Neuronal stem cell (in vitro differentiated cells): ENCODE measurements at regions not wholly inside any gene's neighbourhood (a gene's known extent, or its start where the extent isn't known, plus 50 kb on each side); places are given as distances from the start of the nearest gene placed in this dataset.

Experiments
- DNase-seq: peaks from one replicate; pipeline ENCODE4 v3.0.0-alpha.2; 2013; ENCODE audit warnings: low spot score
- H2AFZ ChIP-seq: one replicate; pipeline ENCODE4 v1.6.1; 2013; ENCODE audit warnings: mild to moderate bottlenecking, low read length, inconsistent platforms
- H2AK5ac ChIP-seq: 2 replicates; pipeline ENCODE4 v1.6.1; 2013; ENCODE audit warnings: low read depth, mild to moderate bottlenecking, inconsistent platforms, low read length, moderate library complexity, mixed read lengths
- H2BK120ac ChIP-seq: 2 replicates; pipeline ENCODE4 v1.6.1; 2013; ENCODE audit warnings: low read depth, mild to moderate bottlenecking, inconsistent platforms, low read length, moderate library complexity, mixed read lengths
- H2BK12ac ChIP-seq: one replicate; pipeline ENCODE4 v1.6.1; 2013; ENCODE audit warnings: low read length, inconsistent platforms
- H2BK15ac ChIP-seq: 2 replicates; pipeline ENCODE4 v1.6.1; 2013; ENCODE audit warnings: mild to moderate bottlenecking, low read length, inconsistent platforms, mixed read lengths
- H2BK5ac ChIP-seq: one replicate; pipeline ENCODE4 v1.6.1; 2013; ENCODE audit warnings: inconsistent platforms, mild to moderate bottlenecking, low read length, moderate library complexity
- H3K14ac ChIP-seq: one replicate; pipeline ENCODE4 v1.6.1; 2013; ENCODE audit warnings: low read length, inconsistent platforms
- H3K18ac ChIP-seq: 2 replicates; pipeline ENCODE4 v1.6.1; 2013; ENCODE audit warnings: low read length, inconsistent platforms
- H3K23ac ChIP-seq: 2 replicates; pipeline ENCODE4 v1.6.1; 2013; ENCODE audit warnings: low read depth, mild to moderate bottlenecking, mixed read lengths, low read length, inconsistent platforms; ENCODE audit not compliant: poor library complexity
- H3K27ac ChIP-seq: replicated peaks from 3 replicates; pipeline ENCODE4 v1.5.1; 2013; ENCODE audit warnings: low read length, inconsistent platforms
- H3K27me3 ChIP-seq, 3 experiments: 2 replicates each; pipeline ENCODE4 v1.6.1; 2013; ENCODE audit warnings: low read length in 3 of 3, mild to moderate bottlenecking in 2 of 3, inconsistent platforms in 1 of 3, low read depth in 1 of 3, mixed read lengths in 1 of 3, moderate library complexity in 1 of 3; ENCODE audit not compliant: control insufficient read depth in 3 of 3, insufficient read depth in 3 of 3
- H3K36me3 ChIP-seq, 2 donors: replicated peaks in 1 of 2; 2 replicates each; pipeline ENCODE4 v1.6.1; 2013; ENCODE audit warnings: low read length in 2 of 2; ENCODE audit not compliant: control insufficient read depth in 2 of 2, insufficient read depth in 2 of 2
- H3K4ac ChIP-seq: 2 replicates; pipeline ENCODE4 v1.6.1; 2013; ENCODE audit warnings: inconsistent platforms, mild to moderate bottlenecking, low read length, moderate library complexity
- H3K4me1 ChIP-seq, 2 donors: 1 replicate in 1 of 2; 2 replicates in 1 of 2; pipeline ENCODE4 v1.6.1; 2013; ENCODE audit warnings: low read length in 2 of 2, low read depth in 1 of 2; ENCODE audit not compliant: control insufficient read depth in 2 of 2, insufficient read depth in 1 of 2
- H3K4me2 ChIP-seq: one replicate; pipeline ENCODE4 v1.6.1; 2013; ENCODE audit warnings: mild to moderate bottlenecking, low read length, inconsistent platforms; ENCODE audit not compliant: insufficient read depth, poor library complexity, severe bottlenecking
- H3K4me3 ChIP-seq, 2 donors: 2 replicates each; pipeline ENCODE4 v1.5.1; 2013; ENCODE audit warnings: low read length in 2 of 2, mild to moderate bottlenecking in 2 of 2, inconsistent platforms in 1 of 2, moderate library complexity in 1 of 2
- H3K79me1 ChIP-seq: one replicate; pipeline ENCODE4 v1.6.1; 2013; ENCODE audit warnings: low read depth, mild to moderate bottlenecking, inconsistent platforms, low read length, moderate library complexity
- H3K9ac ChIP-seq: one replicate; pipeline ENCODE4 v1.6.1; 2013; ENCODE audit warnings: mild to moderate bottlenecking, low read depth, low read length, inconsistent platforms; ENCODE audit not compliant: poor library complexity
- H3K9me3 ChIP-seq, 2 donors: replicated peaks in 1 of 2; 2 replicates each; pipeline versions ENCODE3 to v1.6.1; 2013; ENCODE audit warnings: low read length in 2 of 2, mild to moderate bottlenecking in 2 of 2, inconsistent platforms in 1 of 2, low read depth in 1 of 2, mixed read lengths in 1 of 2, moderate library complexity in 1 of 2; ENCODE audit not compliant: control insufficient read depth in 2 of 2, insufficient read depth in 1 of 2
- H4K8ac ChIP-seq: one replicate; pipeline ENCODE4 v1.6.1; 2013; ENCODE audit warnings: low read depth, mild to moderate bottlenecking, inconsistent platforms, low read length, moderate library complexity
- H4K91ac ChIP-seq: one replicate; pipeline ENCODE4 v1.6.1; 2013; ENCODE audit warnings: low read length, low read depth, mild to moderate bottlenecking, inconsistent platforms; ENCODE audit not compliant: poor library complexity
- WGBS, 2 donors: extraction: QIAGEN DNeasy Blood & Tissue Kit; methylation state at CpG; one replicate each; pipeline ENCODE4 v1.1.7; 2013; ENCODE audit warnings: missing lambda C conversion rate in 2 of 2, mixed read lengths in 1 of 2; ENCODE audit not compliant: insufficient read length in 2 of 2, insufficient replicate concordance in 1 of 2; ENCODE audit errors: extremely low coverage in 2 of 2; 5-methylcytosine and 5-hydroxymethylcytosine counted together

DNA sequence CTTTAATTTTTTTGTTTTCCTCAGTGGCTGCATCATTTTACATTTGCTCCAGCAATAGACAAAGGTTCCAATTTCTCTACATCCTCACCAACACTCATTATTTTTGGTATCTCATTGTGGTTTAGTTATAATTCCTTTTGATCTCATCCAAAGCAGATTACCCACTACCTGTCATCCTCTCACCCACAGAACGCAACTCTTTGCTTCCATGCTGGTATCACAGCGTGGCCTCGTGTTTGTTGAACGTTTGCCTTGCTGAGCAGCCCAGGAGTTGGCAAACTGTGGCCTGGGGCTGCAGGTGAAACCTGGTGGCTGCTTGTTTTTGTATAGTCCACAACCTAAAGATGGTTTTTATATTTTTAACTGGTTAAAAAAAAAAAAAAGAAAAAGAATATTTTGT lies 181.9 kb downstream of the BCAS1 start:
- Histone ChIP-seq H4K91ac (no peak overlapping the region), H2BK5ac (no peak overlapping the region), H2BK120ac (no peak overlapping the region), H2BK12ac (no peak overlapping the region), H3K4me1 (peaks cover 6 to 8% of the 10 kb centered on the region in 2 donors), H3K36me3 (no peaks in the 10 kb centered on the region), H4K8ac (no peak overlapping the region), H3K27me3 (no peaks in the 10 kb centered on the region), H3K4me3 (no peak overlapping the region), H3K18ac (no peak overlapping the region), H3K14ac (no peak overlapping the region), H3K9me3 (peaks cover 0 to 3% of the 10 kb centered on the region in 2 donors), H2AK5ac (no peak overlapping the region), H3K27ac (no peak overlapping the region), H3K4me2 (no peak overlapping the region), H2BK15ac (no peak overlapping the region), H3K79me1 (no peaks in the 10 kb centered on the region), H3K23ac (no peak overlapping the region), H3K4ac (no peak overlapping the region), H2AFZ (no peak overlapping the region), H3K9ac (no peak overlapping the region)
- no CpG with 5 or more reads among the region's 4 CpGs for WGBS, 2 donors
- DNase-seq: no peak

GRCh38 chr20:53887973-53888372 lies 182.4 kb downstream of the BCAS1 start:
- H3K36me3 ChIP-seq: no peaks in the 10 kb centered on the region
- H2BK5ac ChIP-seq: no peak overlapping the region
- no peak overlapping the region for H3K9ac ChIP-seq
- no peak overlapping the region for H3K27ac ChIP-seq
- H2BK120ac ChIP-seq: no peak overlapping the region
- no peak for DNase-seq
- H3K79me1 ChIP-seq: no peaks in the 10 kb centered on the region
- no peak overlapping the region for H3K23ac ChIP-seq
- H3K14ac ChIP-seq: no peak overlapping the region
- no peak overlapping the region for H4K91ac ChIP-seq
- H3K9me3 ChIP-seq: peaks cover 0 to 3% of the 10 kb centered on the region in 2 donors
- H3K4me1 ChIP-seq: peaks cover 3% of the 10 kb centered on the region in 2 donors
- H2BK12ac ChIP-seq: no peak overlapping the region
- H2AFZ ChIP-seq: no peak overlapping the region
- no peak overlapping the region for H4K8ac ChIP-seq
- no peak overlapping the region for H3K18ac ChIP-seq
- no CpG with 5 or more reads among the region's 10 CpGs for WGBS, 2 donors
- no peak overlapping the region for H3K4ac ChIP-seq
- H3K4me3 ChIP-seq: no peak overlapping the region
- H2BK15ac ChIP-seq: no peak overlapping the region
- no peaks in the 10 kb centered on the region for H3K27me3 ChIP-seq
- no peak overlapping the region for H2AK5ac ChIP-seq
- no peak overlapping the region for H3K4me2 ChIP-seq

- Histone ChIP-seq H3K4me2 (no peak overlapping the region), H3K27ac (no peak overlapping the region), H4K8ac (no peak overlapping the region), H2BK120ac (no peak overlapping the region), H3K4ac (no peak overlapping the region), H4K91ac (no peak overlapping the region), H3K23ac (no peak overlapping the region), H3K9ac (no peak overlapping the region), H3K4me3 (no peak overlapping the region), H3K14ac (no peak overlapping the region), H3K4me1 (no peaks in the 10 kb centered on the region), H3K27me3 (no peaks in the 10 kb centered on the region), H3K9me3 (no peaks in the 10 kb centered on the region), H3K18ac (no peak overlapping the region), H2BK12ac (no peak overlapping the region), H3K36me3 (no peaks in the 10 kb centered on the region), H2AK5ac (no peak overlapping the region), H2BK5ac (no peak overlapping the region), H2AFZ (no peak overlapping the region), H2BK15ac (no peak overlapping the region), H3K79me1 (no peaks in the 10 kb centered on the region)
- DNase-seq: no peak
- no CpG with 5 or more reads among the region's 10 CpGs for WGBS, 2 donors
These were observed 185.4 kb downstream of the BCAS1 start for GRCh38 chr20:53884859-53885541.

GRCh38 chr20:53883098-53883911 lies 187.1 kb downstream of the BCAS1 start:
- no peaks in the 10 kb centered on the region for H3K4me1 ChIP-seq
- no peak overlapping the region for H2BK120ac ChIP-seq
- no peaks in the 10 kb centered on the region for H3K79me1 ChIP-seq
- H3K27ac ChIP-seq: no peak overlapping the region
- no peak overlapping the region for H2AK5ac ChIP-seq
- no peak overlapping the region for H2AFZ ChIP-seq
- H3K9me3 ChIP-seq: no peaks in the 10 kb centered on the region
- no peak overlapping the region for H2BK5ac ChIP-seq
- no peak overlapping the region for H3K18ac ChIP-seq
- no peaks in the 10 kb centered on the region for H3K27me3 ChIP-seq
- no peaks in the 10 kb centered on the region for H3K36me3 ChIP-seq
- no peak overlapping the region for H4K8ac ChIP-seq
- no peak overlapping the region for H3K23ac ChIP-seq
- H2BK12ac ChIP-seq: no peak overlapping the region
- no CpG with 5 or more reads among the region's 5 CpGs for WGBS, 2 donors
- no peak for DNase-seq
- H3K4me2 ChIP-seq: no peak overlapping the region
- no peak overlapping the region for H2BK15ac ChIP-seq
- H4K91ac ChIP-seq: no peak overlapping the region
- H3K9ac ChIP-seq: no peak overlapping the region
- no peak overlapping the region for H3K14ac ChIP-seq
- H3K4ac ChIP-seq: no peak overlapping the region
- no peak overlapping the region for H3K4me3 ChIP-seq
